ENCODE measurements at regions not wholly inside any gene's neighbourhood (a gene's known extent, or its start where the extent isn't known, plus 50 kb on each side); places are given as distances from the start of the nearest gene placed in this dataset.

DNA sequence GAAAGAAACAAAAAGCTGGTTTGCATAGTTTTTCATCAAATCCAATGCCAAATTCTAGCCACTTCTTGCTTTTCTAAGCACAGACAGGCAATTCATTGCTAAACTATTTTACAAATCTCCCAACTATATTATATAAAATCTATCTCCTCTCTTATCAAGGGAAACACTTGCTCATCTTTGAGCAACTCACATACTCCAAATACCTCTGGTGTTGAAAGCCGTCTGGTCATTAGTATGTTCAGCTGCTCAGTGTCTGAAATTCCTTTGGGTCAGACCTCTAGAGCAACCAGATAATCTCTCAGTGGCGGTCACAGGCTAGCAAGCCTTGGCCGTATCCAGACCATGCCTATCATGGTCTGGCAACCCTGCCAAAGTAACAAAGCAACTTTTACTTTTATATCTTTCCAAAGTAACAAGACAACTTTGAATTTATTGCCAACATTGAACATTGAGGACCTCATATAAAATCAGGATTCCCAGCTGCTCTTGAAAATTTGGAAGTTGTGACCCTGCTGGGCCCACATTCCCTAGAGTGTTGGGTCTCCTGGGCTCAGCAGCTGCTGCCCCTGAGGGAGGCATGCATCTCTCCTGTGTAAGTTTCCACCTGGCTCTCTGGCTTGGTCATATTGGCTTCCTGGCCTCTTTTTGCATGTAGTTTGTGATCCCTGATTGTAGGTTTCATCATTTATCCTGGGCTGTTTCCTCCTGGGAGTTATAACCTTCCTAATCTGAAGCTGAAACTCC, 56.8 kb upstream of the LANCL2 start:
- DNase-seq (ENCODE audit: low read depth, low spot score) (no peak), ATAC-seq (no peak)
- RAD21 ChIA-PET (ENCODE audit: low non-redundant PET in 1 of 2, low total read pairs in 2 of 2, uncharacterized antibody in 2 of 2, unreplicated experiment in 2 of 2), result no interaction called here
- intact Hi-C loops (cut with micrococcal nuclease), result no loop called here
- H3K9me3 ChIP-seq (ENCODE audit: control insufficient read depth in 1 of 2, insufficient read depth in 1 of 2, low read depth in 1 of 2, low read length in 2 of 2), result no peaks in the 10 kb centered on the region
- CTCF ChIA-PET, result no interaction called here
- H3K9ac ChIP-seq (ENCODE audit: low read length), result no peak overlapping the region
- H3K4me1 ChIP-seq (ENCODE audit: control insufficient read depth in 1 of 2, insufficient read depth in 2 of 2, low read length in 2 of 2), result no peaks in the 10 kb centered on the region
- no peaks in the 10 kb centered on the region for H3K36me3 ChIP-seq (ENCODE audit: control insufficient read depth in 1 of 2, insufficient read depth in 2 of 2, low read length in 2 of 2)
- H3K9me2 ChIP-seq (ENCODE audit: insufficient read depth), result no peaks in the 10 kb centered on the region
- no peak overlapping the region for H3K4me2 ChIP-seq (ENCODE audit: low read length)
- H4K20me1 ChIP-seq (ENCODE audit: insufficient read depth), result no peaks in the 10 kb centered on the region
- no peak overlapping the region for H2AFZ ChIP-seq (ENCODE audit: low read depth, low read length, poor library complexity, severe bottlenecking)
- BruUV-seq (replicated peaks), result no TSS peak
- POLR2A ChIA-PET, result no interaction called here
- no peak overlapping the region for H3K27ac ChIP-seq (ENCODE audit: low read depth, low read length)
- H3K27me3 ChIP-seq (ENCODE audit: insufficient read depth, low read length), result 0 out of 2 replicates have a peak, but pooled peaks cover 8% of the 10 kb centered on the region
- H3K79me2 ChIP-seq (ENCODE audit: insufficient read depth, low read length), result no peaks in the 10 kb centered on the region
- no peak for TF ChIP-seq ZNF274 (IDR thresholded peaks at IDR 0.05; ENCODE audit: low read depth, low read length)
- TF ChIP-seq SIN3A (IDR thresholded peaks at IDR 0.05; ENCODE audit: low read depth), result no peak
- no peak for TF ChIP-seq MAX (IDR thresholded peaks at IDR 0.05)
- no peak for TF ChIP-seq SRF (IDR thresholded peaks at IDR 0.05; ENCODE audit: low read depth)
- no peak for TF ChIP-seq YY1 (IDR thresholded peaks at IDR 0.05; ENCODE audit: extremely low read depth, insufficient replicate concordance, low read depth, low read length)
- TF ChIP-seq CTCF (IDR thresholded peaks at IDR 0.05 in 2 of 3, conservative IDR thresholded peaks at IDR 0.05 in 1 of 3; ENCODE audit: borderline replicate concordance in 1 of 3, insufficient read depth in 1 of 3, low read depth in 2 of 3, low read length in 2 of 3), result no peak
- TF ChIP-seq, protein P1, sequence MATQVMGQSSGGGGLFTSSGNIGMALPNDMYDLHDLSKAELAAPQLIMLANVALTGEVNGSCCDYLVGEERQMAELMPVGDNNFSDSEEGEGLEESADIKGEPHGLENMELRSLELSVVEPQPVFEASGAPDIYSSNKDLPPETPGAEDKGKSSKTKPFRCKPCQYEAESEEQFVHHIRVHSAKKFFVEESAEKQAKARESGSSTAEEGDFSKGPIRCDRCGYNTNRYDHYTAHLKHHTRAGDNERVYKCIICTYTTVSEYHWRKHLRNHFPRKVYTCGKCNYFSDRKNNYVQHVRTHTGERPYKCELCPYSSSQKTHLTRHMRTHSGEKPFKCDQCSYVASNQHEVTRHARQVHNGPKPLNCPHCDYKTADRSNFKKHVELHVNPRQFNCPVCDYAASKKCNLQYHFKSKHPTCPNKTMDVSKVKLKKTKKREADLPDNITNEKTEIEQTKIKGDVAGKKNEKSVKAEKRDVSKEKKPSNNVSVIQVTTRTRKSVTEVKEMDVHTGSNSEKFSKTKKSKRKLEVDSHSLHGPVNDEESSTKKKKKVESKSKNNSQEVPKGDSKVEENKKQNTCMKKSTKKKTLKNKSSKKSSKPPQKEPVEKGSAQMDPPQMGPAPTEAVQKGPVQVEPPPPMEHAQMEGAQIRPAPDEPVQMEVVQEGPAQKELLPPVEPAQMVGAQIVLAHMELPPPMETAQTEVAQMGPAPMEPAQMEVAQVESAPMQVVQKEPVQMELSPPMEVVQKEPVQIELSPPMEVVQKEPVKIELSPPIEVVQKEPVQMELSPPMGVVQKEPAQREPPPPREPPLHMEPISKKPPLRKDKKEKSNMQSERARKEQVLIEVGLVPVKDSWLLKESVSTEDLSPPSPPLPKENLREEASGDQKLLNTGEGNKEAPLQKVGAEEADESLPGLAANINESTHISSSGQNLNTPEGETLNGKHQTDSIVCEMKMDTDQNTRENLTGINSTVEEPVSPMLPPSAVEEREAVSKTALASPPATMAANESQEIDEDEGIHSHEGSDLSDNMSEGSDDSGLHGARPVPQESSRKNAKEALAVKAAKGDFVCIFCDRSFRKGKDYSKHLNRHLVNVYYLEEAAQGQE (IDR thresholded peaks at IDR 0.05; ENCODE audit: low read depth), result no peak
- no peak for TF ChIP-seq EZH2phosphoT487 (IDR thresholded peaks at IDR 0.05; ENCODE audit: borderline replicate concordance)
- no peak for TF ChIP-seq TCF7L2 (IDR thresholded peaks at IDR 0.05; ENCODE audit: borderline replicate concordance, extremely low read depth, insufficient read depth, insufficient read length)
- TF ChIP-seq, protein P2, sequence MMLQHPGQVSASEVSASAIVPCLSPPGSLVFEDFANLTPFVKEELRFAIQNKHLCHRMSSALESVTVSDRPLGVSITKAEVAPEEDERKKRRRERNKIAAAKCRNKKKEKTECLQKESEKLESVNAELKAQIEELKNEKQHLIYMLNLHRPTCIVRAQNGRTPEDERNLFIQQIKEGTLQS (IDR thresholded peaks at IDR 0.05), result no peak
- TF ChIP-seq ELF1 (IDR thresholded peaks at IDR 0.05; ENCODE audit: borderline replicate concordance, low read depth), result no peak
- no peak for TF ChIP-seq EZH2 (IDR thresholded peaks at IDR 0.05)
- no peak for TF ChIP-seq FOSL1 (IDR thresholded peaks at IDR 0.05; ENCODE audit: low read depth)
- TF ChIP-seq POLR2A (IDR thresholded peaks at IDR 0.05; ENCODE audit: borderline replicate concordance, extremely low read depth, insufficient read depth, insufficient read length), result no peak
- no peak for TF ChIP-seq RAD21 (IDR thresholded peaks at IDR 0.05; ENCODE audit: low read depth)
- no peak for TF ChIP-seq POLR2AphosphoS5 (IDR thresholded peaks at IDR 0.05; ENCODE audit: low read depth, low read length)
- TF ChIP-seq ZFX (IDR thresholded peaks at IDR 0.05), result no peak
- TF ChIP-seq CEBPB (IDR thresholded peaks at IDR 0.05; ENCODE audit: low read depth), result no peak
- no peak for TF ChIP-seq CBX3 (IDR thresholded peaks at IDR 0.05; ENCODE audit: low read depth)
- TF ChIP-seq EGR1 (IDR thresholded peaks at IDR 0.05; ENCODE audit: low read depth), result no peak
- H3K4me3 ChIP-seq (replicated peaks in 1 of 2; ENCODE audit: low read depth in 1 of 2, low read length in 2 of 2), result no peak overlapping the region
